GM12878 (cell line): ENCODE measurements at regions not wholly inside any gene's neighbourhood (a gene's known extent, or its start where the extent isn't known, plus 50 kb on each side); places are given as distances from the start of the nearest gene placed in this dataset.

Experiments
- ATAC-seq: fragments of 200-7000 bp; cut with Tn5 transposase; 3 replicates; pipeline ENCODE4 v1.9.1; 2020; ENCODE audit warnings: mild to moderate bottlenecking, moderate library complexity
- BruUV-seq: library from RNA; stranded (reverse); fragments of 400-500 nt; replicated peaks from 2 replicates; lab custom pipeline; 2021; lab: Mats Ljungman, UMichigan
- CTCF ChIA-PET: fragments of 300-600 bp; sonication (Branson Sonifier 250); formaldehyde crosslinking; extraction: SDS; loops from one replicate; lab custom pipeline; 2021; ENCODE audit warnings: inconsistent platforms; lab: Yijun Ruan, JAX
- POLR2A ChIA-PET: fragments of 350-600 bp; formaldehyde crosslinking; extraction: SDS; loops from one replicate; lab custom pipeline; 2021; ENCODE audit warnings: inconsistent platforms; lab: Charles Lee
- RAD21 ChIA-PET: fragments of 300-600 bp; sonication (Branson Sonifier 250); formaldehyde crosslinking; loops from one replicate; lab custom pipeline; 2023; ENCODE audit warnings: antibody characterized with exemption; ENCODE audit not compliant: unreplicated experiment; lab: Charles Lee
- SMC1A ChIA-PET: fragments of 300-600 bp; sonication (Branson Sonifier 250); formaldehyde crosslinking; loops from one replicate; lab custom pipeline; 2023; ENCODE audit not compliant: unreplicated experiment, uncharacterized antibody; lab: Charles Lee
- DNase-seq: peaks from one replicate; pipeline ENCODE4 v3.0.0-alpha.2; 2011; ENCODE audit warnings: low read depth, low spot score
- FAIRE-seq: peaks from 3 replicates; lab custom pipeline; 2011; peaks lifted over from hg19 to GRCh38; lab: Jason Lieb, UNC
- H2AFZ ChIP-seq: 2 replicates; pipeline ENCODE4 v1.6.0; 2011; ENCODE audit warnings: low read depth, low read length, control low read depth; ENCODE audit not compliant: control insufficient read depth
- H3K27ac ChIP-seq: 2 replicates; pipeline ENCODE4 v1.5.1; 2011; ENCODE audit warnings: control low read depth; ENCODE audit not compliant: control insufficient read depth, insufficient read depth
- H3K27me3 ChIP-seq, 2 experiments: replicated peaks in 1 of 2; 2 replicates each; pipeline versions ENCODE4 v1.6.0 to v1.6.1; 2011; ENCODE audit warnings: low read length in 1 of 2; ENCODE audit not compliant: control insufficient read depth in 2 of 2, insufficient read depth in 2 of 2
- H3K36me3 ChIP-seq, 2 experiments: 2 replicates each; pipeline ENCODE4 v1.5.1; 2011; ENCODE audit warnings: low read length in 1 of 2; ENCODE audit not compliant: control insufficient read depth in 2 of 2, insufficient read depth in 2 of 2
- H3K4me1 ChIP-seq: 2 replicates; pipeline ENCODE4 v1.6.1; 2011; ENCODE audit warnings: mild to moderate bottlenecking, low read length, moderate library complexity, mixed read lengths; ENCODE audit not compliant: control insufficient read depth, insufficient read depth
- H3K4me2 ChIP-seq: 2 replicates; pipeline ENCODE4 v1.6.0; 2011; ENCODE audit warnings: control low read depth; ENCODE audit not compliant: control insufficient read depth, insufficient read depth
- H3K4me3 ChIP-seq: fragments of 200-600 bp; sonication (generic); 2 replicates; pipeline ENCODE4 v1.5.1; 2016
- H3K79me2 ChIP-seq: 2 replicates; pipeline ENCODE4 v1.6.0; 2011; ENCODE audit warnings: low read length; ENCODE audit not compliant: control insufficient read depth, insufficient read depth
- H3K9ac ChIP-seq: 2 replicates; pipeline ENCODE4 v1.8.0; 2011; ENCODE audit warnings: low read length, control low read depth, mixed read lengths; ENCODE audit not compliant: control insufficient read depth, insufficient read depth
- H3K9me3 ChIP-seq: replicated peaks from 3 replicates; pipeline ENCODE4 v1.5.1; 2011; ENCODE audit warnings: mild to moderate bottlenecking, low read length; ENCODE audit not compliant: control insufficient read depth, insufficient read depth
- H4K20me1 ChIP-seq: 2 replicates; pipeline ENCODE4 v1.6.0; 2011; ENCODE audit not compliant: control insufficient read depth, insufficient read depth
- KDM1A ChIP-seq: fragments of 200-600 bp; sonication (generic); IDR thresholded peaks from 2 replicates; pipeline ENCODE4 v1.6.1; 2016; ENCODE audit warnings: borderline replicate concordance
- NFXL1 ChIP-seq: fragments of 450-650 bp; IDR thresholded peaks from 2 replicates; pipeline ENCODE4 v1.6.1; 2017; ENCODE audit warnings: antibody characterized with exemption, mild to moderate bottlenecking, borderline replicate concordance
- NR2C2 ChIP-seq: IDR thresholded peaks from 2 replicates; pipeline ENCODE4 v1.6.1; 2011; ENCODE audit warnings: borderline replicate concordance, low read depth; ENCODE audit not compliant: control insufficient read depth, insufficient read length
- ZSCAN29 ChIP-seq: fragments of 450-650 bp; IDR thresholded peaks from 2 replicates; pipeline ENCODE4 v1.6.1; 2017; ENCODE audit warnings: mild to moderate bottlenecking, moderate library complexity
- WGBS: methylation state at CpG from one replicate; pipeline ENCODE4 v1.1.6; 2016; ENCODE audit warnings: low lambda C conversion rate; ENCODE audit not compliant: insufficient replicate concordance, insufficient coverage; ENCODE audit errors: missing lambda C conversion rate; 5-methylcytosine and 5-hydroxymethylcytosine counted together
- in situ Hi-C: fragments of 300-500 bp; cut with MboI; formaldehyde crosslinking; loops from 9 replicates; pipeline ENCODE4 v1.14.3; 2018; ENCODE audit warnings: mixed read lengths
- intact Hi-C: fragments of 100-400 bp; cut with micrococcal nuclease; formaldehyde crosslinking; loops from one replicate; pipeline ENCODE4 v1.14.2; 2022; ENCODE audit not compliant: unreplicated experiment

DNA sequence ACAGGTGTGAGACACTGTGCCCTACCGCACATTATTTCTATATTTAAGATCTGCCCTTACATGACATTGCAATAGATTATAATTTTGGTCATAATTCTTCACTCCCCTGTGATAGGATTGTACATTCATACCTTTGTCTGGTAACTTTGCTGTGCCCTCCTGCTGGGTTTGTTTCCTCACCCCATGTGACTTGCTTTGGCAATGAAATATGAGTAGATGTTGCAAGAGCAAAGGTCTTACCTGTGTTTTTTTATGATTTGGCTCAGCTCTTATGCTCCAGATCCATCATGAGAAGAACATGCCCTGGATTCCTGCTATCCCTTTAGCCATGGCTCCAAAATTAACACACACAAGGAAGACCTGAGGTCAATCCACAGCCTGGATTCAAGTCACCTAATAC lies 137.7 kb upstream of the EOMES start:
- 43% methylated on average over 1 of the region's 1 CpG for WGBS
- H3K4me2 ChIP-seq: no peak overlapping the region
- intact Hi-C loops (no loop called here), in situ Hi-C loops (no loop called here)
- TF ChIP-seq ZSCAN29 (no peak), KDM1A (no peak)
- no peaks in the 10 kb centered on the region for H4K20me1 ChIP-seq
- ChIA-PET SMC1A (interaction anchor here (1.0 to 1.8 kb wide), 2 partner anchors 13 to 75 kb away, joined by 4 to 6 read pairs; no protein-coding TSS in a partner anchor), POLR2A (no interaction called here), CTCF (interaction anchor here (1.0 to 1.2 kb wide), 2 partner anchors 17 to 458 kb away, joined by 3 read pairs; no protein-coding TSS in a partner anchor), RAD21 (no interaction called here)
- no peaks in the 10 kb centered on the region for H3K9me3 ChIP-seq
- ATAC-seq (no peak), DNase-seq (no peak), FAIRE-seq (no peak)
- no peaks in the 10 kb centered on the region for H3K79me2 ChIP-seq
- no peak overlapping the region for H3K4me3 ChIP-seq
- H3K4me1 ChIP-seq: no peaks in the 10 kb centered on the region
- H3K27me3 ChIP-seq: no peaks in the 10 kb centered on the region
- BruUV-seq: no TSS peak
- no peak overlapping the region for H3K27ac ChIP-seq
- no peak overlapping the region for H3K9ac ChIP-seq
- H3K36me3 ChIP-seq: no peaks in the 10 kb centered on the region
- H2AFZ ChIP-seq: no peak overlapping the region

DNA sequence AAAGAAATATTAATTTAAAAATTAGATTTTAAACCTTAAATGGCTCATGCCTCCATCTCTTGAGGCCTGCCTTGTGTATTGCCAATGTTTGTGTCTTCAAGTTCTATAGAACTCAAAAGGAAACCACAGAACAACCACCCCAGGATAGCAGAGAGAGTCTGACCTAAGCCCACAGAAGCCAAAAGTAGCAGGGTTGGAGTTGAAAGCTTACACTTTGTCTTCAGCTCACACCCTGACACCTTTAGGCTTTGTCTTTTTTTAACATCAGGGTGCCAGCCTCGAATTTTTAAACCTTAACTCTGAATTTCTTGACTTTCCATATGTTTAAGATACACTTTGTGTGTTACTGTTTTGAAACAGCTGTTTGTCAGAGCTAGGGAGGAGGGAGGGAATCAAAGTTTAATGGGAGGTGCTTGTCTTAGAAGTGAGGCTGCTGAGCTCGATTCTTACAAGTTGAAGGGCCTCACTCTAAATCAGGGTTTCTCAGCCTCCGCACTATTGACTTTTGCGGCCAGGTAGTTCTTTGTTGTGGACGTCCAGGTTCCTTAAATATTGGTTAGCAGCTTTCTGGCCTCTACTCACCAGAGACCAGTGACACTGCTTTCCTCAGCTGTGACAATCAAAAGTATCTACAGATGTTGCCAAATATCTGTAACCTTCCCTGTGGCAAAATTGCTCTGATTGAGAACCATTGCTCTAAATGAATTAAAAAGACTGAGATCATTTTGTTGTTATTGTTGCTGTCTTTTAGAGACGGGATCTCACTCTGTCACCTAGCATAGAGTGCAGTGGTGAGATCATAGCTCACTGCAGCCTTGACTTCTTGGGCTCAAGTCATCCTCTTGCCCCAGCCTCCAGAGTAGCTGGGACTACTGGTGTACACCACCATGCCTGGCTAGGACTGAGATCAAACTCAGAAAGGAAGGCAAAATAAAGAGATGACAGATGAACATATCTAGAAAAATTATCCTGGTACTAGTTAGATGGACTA lies 139.2 kb upstream of the EOMES start:
- Histone ChIP-seq H3K27me3 (no peaks in the 10 kb centered on the region), H3K9ac (no peak overlapping the region), H2AFZ (no peak overlapping the region), H3K9me3 (no peaks in the 10 kb centered on the region), H3K4me2 (no peak overlapping the region), H3K79me2 (no peaks in the 10 kb centered on the region), H3K4me3 (no peak overlapping the region), H3K36me3 (no peaks in the 10 kb centered on the region), H4K20me1 (no peaks in the 10 kb centered on the region), H3K4me1 (no peaks in the 10 kb centered on the region), H3K27ac (no peak overlapping the region)
- ChIA-PET SMC1A (interaction anchor here (0.9 to 2.4 kb wide), 6 partner anchors 11 to 60 kb away, joined by 3 to 8 read pairs (median 5); no protein-coding TSS in a partner anchor), RAD21 (interaction anchor here (0.9 to 1.1 kb wide), 2 partner anchors 137 to 146 kb away, joined by 3 to 4 read pairs; no protein-coding TSS in a partner anchor), POLR2A (interaction anchor here (0.9 kb wide), 1 partner anchor 19 kb away, joined by 3 read pairs; no protein-coding TSS in a partner anchor), CTCF (interaction anchor here (0.9 kb wide), 1 partner anchor 94 kb away, joined by 4 read pairs; no protein-coding TSS in a partner anchor)
- no TSS peak for BruUV-seq
- no peak for DNase-seq
- WGBS: 34% methylated on average over 6 of the region's 6 CpGs
- in situ Hi-C loops: no loop called here
- intact Hi-C loops: no loop called here
- ATAC-seq: peak; percentile 44
- FAIRE-seq: no peak
- TF ChIP-seq NR2C2 (no peak), NFXL1 (no peak)
